Lower leg skin (tissue), 3 donors: ENCODE measurements at regions not wholly inside any gene's neighbourhood (a gene's known extent, or its start where the extent isn't known, plus 50 kb on each side); places are given as distances from the start of the nearest gene placed in this dataset.

Experiments
- CTCF ChIP-seq, 3 donors: fragments of 450-650 bp; IDR thresholded peaks; one replicate each; pipeline ENCODE4 v1.5.1; 2016; ENCODE audit warnings: antibody characterized with exemption in 3 of 3, mild to moderate bottlenecking in 3 of 3, moderate library complexity in 2 of 3
- POLR2A ChIP-seq, 2 donors: fragments of 450-650 bp; IDR thresholded peaks; one replicate each; pipeline ENCODE4 v1.6.1; 2016 to 2017; ENCODE audit warnings: antibody characterized with exemption in 2 of 2, mild to moderate bottlenecking in 1 of 2, moderate library complexity in 1 of 2

GRCh38 chr6:113140721-113141120 is 716.4 kb upstream of the MARCKS start:
- TF ChIP-seq POLR2A (IDR thresholded peaks at IDR 0.05) (no peak), CTCF (IDR thresholded peaks at IDR 0.05) (no peak)
